Astrocyte of the spinal cord (primary cell): ENCODE measurements at regions not wholly inside any gene's neighbourhood (a gene's known extent, or its start where the extent isn't known, plus 50 kb on each side); places are given as distances from the start of the nearest gene placed in this dataset.

Source experiments
- DNase-seq: peaks from one replicate; pipeline ENCODE4 v3.0.0; 2011; ENCODE audit warnings: low read depth, low spot score
- H3K4me3 ChIP-seq: 2 replicates; pipeline ENCODE4 v1.5.1; 2011; ENCODE audit warnings: low read depth, mild to moderate bottlenecking, low read length, moderate library complexity
- in situ Hi-C: cut with HindIII; loops from 2 replicates; pipeline ENCODE4 v1.10.0; 2017; ENCODE audit warnings: low sequenced_read_pairs
- TF ChIP-seq, protein P1 (sequence below): IDR thresholded peaks from 2 replicates; pipeline ENCODE4 v1.5.1; 2012; ENCODE audit warnings: low read depth, mild to moderate bottlenecking, low read length, inconsistent platforms

DNA sequence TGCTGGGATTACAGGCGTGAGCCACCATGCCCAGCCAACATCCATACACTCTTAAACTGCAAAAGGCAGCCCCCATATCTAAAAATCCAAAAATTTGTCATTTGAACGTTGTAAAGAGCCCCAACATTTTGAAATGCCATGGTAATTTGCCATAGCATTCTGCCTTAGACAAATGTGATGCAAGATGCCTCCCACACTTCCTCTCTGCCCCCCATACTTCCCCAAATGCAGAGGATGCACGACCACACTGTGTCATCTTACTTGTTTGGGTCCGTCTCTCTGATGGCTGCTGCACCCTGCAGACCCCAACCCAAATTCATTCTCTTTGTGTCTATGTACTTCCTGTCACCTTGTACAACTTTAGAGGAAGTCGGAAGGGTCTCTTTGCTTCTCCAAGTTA is 1125.6 kb upstream of the AUTS2 start:
- no peak for DNase-seq
- TF ChIP-seq, protein P1, sequence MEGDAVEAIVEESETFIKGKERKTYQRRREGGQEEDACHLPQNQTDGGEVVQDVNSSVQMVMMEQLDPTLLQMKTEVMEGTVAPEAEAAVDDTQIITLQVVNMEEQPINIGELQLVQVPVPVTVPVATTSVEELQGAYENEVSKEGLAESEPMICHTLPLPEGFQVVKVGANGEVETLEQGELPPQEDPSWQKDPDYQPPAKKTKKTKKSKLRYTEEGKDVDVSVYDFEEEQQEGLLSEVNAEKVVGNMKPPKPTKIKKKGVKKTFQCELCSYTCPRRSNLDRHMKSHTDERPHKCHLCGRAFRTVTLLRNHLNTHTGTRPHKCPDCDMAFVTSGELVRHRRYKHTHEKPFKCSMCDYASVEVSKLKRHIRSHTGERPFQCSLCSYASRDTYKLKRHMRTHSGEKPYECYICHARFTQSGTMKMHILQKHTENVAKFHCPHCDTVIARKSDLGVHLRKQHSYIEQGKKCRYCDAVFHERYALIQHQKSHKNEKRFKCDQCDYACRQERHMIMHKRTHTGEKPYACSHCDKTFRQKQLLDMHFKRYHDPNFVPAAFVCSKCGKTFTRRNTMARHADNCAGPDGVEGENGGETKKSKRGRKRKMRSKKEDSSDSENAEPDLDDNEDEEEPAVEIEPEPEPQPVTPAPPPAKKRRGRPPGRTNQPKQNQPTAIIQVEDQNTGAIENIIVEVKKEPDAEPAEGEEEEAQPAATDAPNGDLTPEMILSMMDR = no peak
- in situ Hi-C loops = no loop called here
- no peak overlapping the region for H3K4me3 ChIP-seq

DNA sequence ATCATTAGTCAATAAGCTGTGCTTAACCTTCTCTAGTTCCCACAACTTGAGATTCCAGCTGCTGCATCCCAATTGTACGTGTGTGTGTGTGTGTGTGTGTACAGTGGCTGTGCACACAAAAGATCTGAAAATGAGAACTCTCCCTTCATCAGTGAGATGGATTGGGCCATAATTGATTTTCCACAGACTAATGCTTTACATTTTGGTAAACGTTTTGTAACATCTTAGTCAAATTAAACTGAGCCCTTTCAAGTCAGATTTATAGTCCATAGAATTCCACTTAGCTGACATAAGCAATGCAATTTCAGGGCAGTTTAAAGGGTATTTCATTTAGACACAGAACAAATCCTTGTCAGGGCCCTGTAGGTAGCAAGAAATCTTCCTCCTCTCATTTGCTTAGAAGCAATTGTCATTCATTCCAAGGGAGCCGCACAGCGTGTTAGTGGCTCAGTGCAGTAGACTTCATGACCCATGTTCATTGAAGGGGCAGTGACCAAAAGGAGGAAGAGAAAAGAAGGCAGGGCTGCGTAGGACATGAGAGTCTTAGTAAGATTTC is 1123.5 kb upstream of the AUTS2 start:
- TF ChIP-seq, protein P1 = no peak
- DNase-seq = no peak
- H3K4me3 ChIP-seq = no peak overlapping the region
- in situ Hi-C loops = no loop called here

DNA sequence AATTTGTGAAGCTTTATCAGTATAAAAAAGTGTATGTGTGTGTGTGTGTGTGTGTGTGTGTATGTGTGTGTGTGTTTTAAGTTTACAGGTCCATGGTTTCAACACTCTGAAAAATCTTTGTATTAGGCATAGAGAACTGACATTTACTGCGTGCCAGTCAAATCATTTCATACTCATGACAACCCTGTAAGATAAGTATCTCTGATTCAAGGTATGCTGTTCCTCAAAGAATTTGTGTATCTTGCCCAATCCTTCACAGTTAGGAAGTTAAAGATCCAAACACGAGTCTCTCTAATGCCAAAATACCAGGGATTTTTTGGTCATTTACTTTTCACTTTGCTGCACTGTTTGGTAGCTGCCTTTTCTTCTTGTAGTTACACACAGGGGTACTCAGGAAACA is 1121.3 kb upstream of the AUTS2 start:
- in situ Hi-C loops = no loop called here
- TF ChIP-seq, protein P1 = no peak
- DNase-seq = no peak
- no peak overlapping the region for H3K4me3 ChIP-seq

DNA sequence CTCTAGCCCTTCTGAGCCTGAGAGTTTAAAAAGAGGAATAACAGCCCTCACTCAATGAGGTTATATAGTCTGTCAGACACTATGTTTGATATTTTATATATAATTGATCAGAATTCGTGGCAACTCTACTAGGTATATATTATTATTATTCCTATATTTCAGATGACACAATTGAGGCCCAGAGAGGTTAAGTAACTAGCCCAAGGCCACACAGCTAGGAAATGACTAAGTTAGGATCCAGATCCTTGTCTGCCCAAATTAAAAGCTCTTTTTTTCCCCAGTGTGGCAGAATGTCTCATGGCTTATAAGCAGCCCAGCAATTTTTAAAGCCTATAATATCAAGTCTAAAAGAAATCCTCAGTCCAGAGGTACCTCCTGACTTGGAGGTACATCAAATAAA is 1119.9 kb upstream of the AUTS2 start:
- DNase-seq = no peak
- in situ Hi-C loops = no loop called here
- H3K4me3 ChIP-seq = no peak overlapping the region
- TF ChIP-seq, protein P1 = no peak

DNA sequence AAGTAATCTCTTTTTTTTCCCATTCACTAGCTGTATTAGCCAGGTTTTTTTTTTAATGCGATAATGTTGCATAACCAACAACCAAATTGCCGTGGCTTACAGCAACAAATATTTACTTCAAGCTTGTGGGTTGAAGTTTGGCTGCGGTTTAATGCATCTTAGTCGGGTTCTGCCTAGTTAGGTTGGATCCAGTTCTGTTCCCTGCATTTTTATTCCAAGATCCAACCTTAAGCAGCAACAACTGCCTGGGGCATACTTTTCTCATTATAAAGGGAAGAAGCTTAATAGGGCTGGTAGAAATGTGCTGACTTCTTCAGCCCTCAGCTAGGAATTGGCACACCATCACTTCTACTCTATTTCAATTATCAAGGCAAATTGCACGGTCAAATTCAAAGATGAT is 1115.5 kb upstream of the AUTS2 start:
- H3K4me3 ChIP-seq = no peak overlapping the region
- in situ Hi-C loops = no loop called here
- DNase-seq = no peak
- TF ChIP-seq, protein P1 = no peak

DNA sequence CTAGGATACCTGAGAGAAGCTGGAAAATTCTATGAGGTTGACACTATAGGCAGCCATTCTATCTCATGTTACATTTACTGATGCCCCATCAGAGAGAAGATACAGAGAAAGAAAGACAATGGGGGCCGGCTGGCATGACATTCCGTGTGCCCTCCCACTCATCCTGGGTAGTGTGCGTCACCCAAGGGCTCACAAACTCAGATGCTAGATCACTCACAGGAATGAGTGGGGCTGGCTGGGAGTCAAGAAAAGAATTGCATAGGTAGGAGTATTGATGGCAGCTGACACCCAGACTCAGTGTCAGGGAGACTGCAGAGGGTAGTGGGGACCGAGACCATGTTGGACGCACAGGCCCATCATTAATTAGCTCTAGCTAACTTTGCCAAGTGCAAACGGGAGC is 1113.5 kb upstream of the AUTS2 start:
- TF ChIP-seq, protein P1 = no peak
- H3K4me3 ChIP-seq = no peak overlapping the region
- in situ Hi-C loops = no loop called here

More for the DNA sequence above, 1113.5 kb upstream of the AUTS2 start:
- DNase-seq = no peak
